WTC11 (cell line): ENCODE measurements at regions not wholly inside any gene's neighbourhood (a gene's known extent, or its start where the extent isn't known, plus 50 kb on each side); places are given as distances from the start of the nearest gene placed in this dataset.

Experiments
- CBFB ChIP-seq: sonication (generic); formaldehyde crosslinking; IDR thresholded peaks from 2 replicates; pipeline ENCODE4 v1.8.1; 2022; ENCODE audit warnings: mild to moderate bottlenecking, low read depth, missing genetic modification reagents
- CREB1 ChIP-seq: sonication (generic); formaldehyde crosslinking; IDR thresholded peaks from 2 replicates; pipeline ENCODE4 v1.8.0; 2023; ENCODE audit warnings: mild to moderate bottlenecking, missing genetic modification reagents
- CTCF ChIP-seq: fragments of 200-600 bp; IDR thresholded peaks from 2 replicates; pipeline ENCODE4 v1.8.0; 2022; ENCODE audit warnings: antibody characterized with exemption
- E2F5 ChIP-seq: sonication (generic); formaldehyde crosslinking; IDR thresholded peaks from 2 replicates; pipeline ENCODE4 v1.8.1; 2022; ENCODE audit warnings: mild to moderate bottlenecking, moderate library complexity, missing genetic modification reagents
- FOXP4 ChIP-seq: sonication (generic); formaldehyde crosslinking; IDR thresholded peaks from 2 replicates; pipeline ENCODE4 v1.8.0; 2022; ENCODE audit warnings: mild to moderate bottlenecking, missing genetic modification reagents
- MAX ChIP-seq: sonication (generic); formaldehyde crosslinking; IDR thresholded peaks from 2 replicates; pipeline ENCODE4 v1.8.0; 2022; ENCODE audit warnings: mild to moderate bottlenecking, missing genetic modification reagents
- NFE2L1 ChIP-seq: sonication (generic); formaldehyde crosslinking; IDR thresholded peaks from 2 replicates; pipeline ENCODE4 v1.8.1; 2023; ENCODE audit warnings: missing genetic modification reagents
- SMAD3 ChIP-seq: sonication (generic); formaldehyde crosslinking; IDR thresholded peaks from 2 replicates; pipeline ENCODE4 v1.8.0; 2022; ENCODE audit warnings: missing genetic modification reagents, mild to moderate bottlenecking, borderline replicate concordance
- TCF7 ChIP-seq: sonication (generic); formaldehyde crosslinking; IDR thresholded peaks from 2 replicates; pipeline ENCODE4 v1.8.0; 2022; ENCODE audit warnings: mild to moderate bottlenecking, low read depth, missing genetic modification reagents, moderate library complexity
- TEAD1 ChIP-seq: sonication (generic); formaldehyde crosslinking; IDR thresholded peaks from 2 replicates; pipeline ENCODE4 v1.8.0; 2022; ENCODE audit warnings: mild to moderate bottlenecking, missing genetic modification reagents
- TEAD4 ChIP-seq: sonication (generic); formaldehyde crosslinking; IDR thresholded peaks from 2 replicates; pipeline ENCODE4 v1.8.0; 2022; ENCODE audit warnings: mild to moderate bottlenecking, missing genetic modification reagents
- ZNF138 ChIP-seq: sonication (generic); formaldehyde crosslinking; conservative IDR thresholded peaks from 2 replicates; pipeline ENCODE4 v1.8.1; 2022; ENCODE audit warnings: mild to moderate bottlenecking, moderate library complexity, missing genetic modification reagents
- ZNF671 ChIP-seq: fragments of 250-450 bp; sonication (Bioruptor Pico); IDR thresholded peaks from 2 replicates; pipeline ENCODE4 v1.8.0; 2021; ENCODE audit warnings: mild to moderate bottlenecking
- TF ChIP-seq, protein P1 (sequence below): sonication (generic); formaldehyde crosslinking; IDR thresholded peaks from 2 replicates; pipeline ENCODE4 v1.8.0; 2023; ENCODE audit warnings: mild to moderate bottlenecking, missing genetic modification reagents

DNA sequence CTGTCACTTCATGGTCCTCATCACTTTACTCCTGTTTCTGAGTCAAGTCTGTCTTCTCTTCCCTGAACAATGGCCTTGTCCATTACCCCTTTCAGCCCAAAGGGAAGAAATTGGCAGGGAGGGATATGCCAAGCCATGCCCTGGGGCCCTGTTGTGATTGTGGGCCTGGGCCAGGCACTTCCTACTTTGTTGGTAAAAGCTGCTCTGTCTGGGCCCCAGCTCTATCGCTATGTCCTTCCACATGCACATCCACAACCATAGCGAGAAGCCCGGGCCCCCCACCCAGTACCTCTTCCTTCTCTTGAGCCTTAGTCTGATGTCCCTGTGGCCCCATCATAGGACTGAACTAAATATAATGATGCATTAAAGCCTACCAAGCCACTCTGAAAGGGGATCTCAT lies 126.7 kb upstream of the RCN1 start:
- TF ChIP-seq, protein P1, sequence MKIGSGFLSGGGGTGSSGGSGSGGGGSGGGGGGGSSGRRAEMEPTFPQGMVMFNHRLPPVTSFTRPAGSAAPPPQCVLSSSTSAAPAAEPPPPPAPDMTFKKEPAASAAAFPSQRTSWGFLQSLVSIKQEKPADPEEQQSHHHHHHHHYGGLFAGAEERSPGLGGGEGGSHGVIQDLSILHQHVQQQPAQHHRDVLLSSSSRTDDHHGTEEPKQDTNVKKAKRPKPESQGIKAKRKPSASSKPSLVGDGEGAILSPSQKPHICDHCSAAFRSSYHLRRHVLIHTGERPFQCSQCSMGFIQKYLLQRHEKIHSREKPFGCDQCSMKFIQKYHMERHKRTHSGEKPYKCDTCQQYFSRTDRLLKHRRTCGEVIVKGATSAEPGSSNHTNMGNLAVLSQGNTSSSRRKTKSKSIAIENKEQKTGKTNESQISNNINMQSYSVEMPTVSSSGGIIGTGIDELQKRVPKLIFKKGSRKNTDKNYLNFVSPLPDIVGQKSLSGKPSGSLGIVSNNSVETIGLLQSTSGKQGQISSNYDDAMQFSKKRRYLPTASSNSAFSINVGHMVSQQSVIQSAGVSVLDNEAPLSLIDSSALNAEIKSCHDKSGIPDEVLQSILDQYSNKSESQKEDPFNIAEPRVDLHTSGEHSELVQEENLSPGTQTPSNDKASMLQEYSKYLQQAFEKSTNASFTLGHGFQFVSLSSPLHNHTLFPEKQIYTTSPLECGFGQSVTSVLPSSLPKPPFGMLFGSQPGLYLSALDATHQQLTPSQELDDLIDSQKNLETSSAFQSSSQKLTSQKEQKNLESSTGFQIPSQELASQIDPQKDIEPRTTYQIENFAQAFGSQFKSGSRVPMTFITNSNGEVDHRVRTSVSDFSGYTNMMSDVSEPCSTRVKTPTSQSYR: no peak
- no peak for TF ChIP-seq CTCF
- no peak for TF ChIP-seq ZNF138
- TF ChIP-seq TEAD1 (CRISPR knock-in tag): no peak
- TF ChIP-seq E2F5: no peak
- TF ChIP-seq NFE2L1: no peak
- no peak for TF ChIP-seq TCF7
- TF ChIP-seq MAX (CRISPR knock-in tag): no peak
- no peak for TF ChIP-seq CBFB (CRISPR knock-in tag)
- no peak for TF ChIP-seq ZNF671 (CRISPR knock-in tag)
- TF ChIP-seq CREB1 (CRISPR knock-in tag): no peak
- no peak for TF ChIP-seq SMAD3 (CRISPR knock-in tag)
- no peak for TF ChIP-seq TEAD4 (CRISPR knock-in tag)
- TF ChIP-seq FOXP4: no peak
